ENCODE measurements at regions not wholly inside any gene's neighbourhood (a gene's known extent, or its start where the extent isn't known, plus 50 kb on each side); places are given as distances from the start of the nearest gene placed in this dataset.

GRCh38 chrX:40867352-40867751, 132.0 kb upstream of the MED14 start:
- Histone ChIP-seq H4K20me1 (ENCODE audit: control insufficient read depth, insufficient read depth) (no peaks in the 10 kb centered on the region), H3K4me2 (ENCODE audit: control insufficient read depth, insufficient read depth) (no peak overlapping the region), H3K4me3 (no peak overlapping the region), H3K27me3 (replicated peaks in 1 of 2; ENCODE audit: control insufficient read depth in 2 of 2, insufficient read depth in 2 of 2, low read length in 1 of 2) (no peaks in the 10 kb centered on the region), H3K9me3 (replicated peaks; ENCODE audit: control insufficient read depth, insufficient read depth, low read length) (peaks cover 3% of the 10 kb centered on the region), H3K36me3 (ENCODE audit: control insufficient read depth in 2 of 2, insufficient read depth in 2 of 2, low read length in 1 of 2) (no peaks in the 10 kb centered on the region), H3K9ac (ENCODE audit: control insufficient read depth, insufficient read depth, low read length) (no peak overlapping the region), H2AFZ (ENCODE audit: control insufficient read depth, low read depth, low read length) (no peak overlapping the region), H3K27ac (ENCODE audit: control insufficient read depth, insufficient read depth) (no peak overlapping the region), H3K4me1 (ENCODE audit: control insufficient read depth, insufficient read depth, low read length) (peaks cover 6% of the 10 kb centered on the region; the same call in 1 of the 2 replicates), H3K79me2 (ENCODE audit: control insufficient read depth, insufficient read depth, low read length) (no peaks in the 10 kb centered on the region)
- RAD21 ChIA-PET (ENCODE audit: unreplicated experiment) = interaction anchor here (1.2 to 2.3 kb wide), 2 partner anchors 55 to 220 kb away, joined by 3 to 8 read pairs; no protein-coding TSS in a partner anchor
- no peak for DNase-seq (ENCODE audit: low read depth, low spot score)
- CTCF ChIA-PET = interaction anchor here (1.5 to 5.8 kb wide), 2 partner anchors 11 to 323 kb away, joined by 5 to 27 read pairs; no protein-coding TSS in a partner anchor
- SMC1A ChIA-PET (ENCODE audit: uncharacterized antibody, unreplicated experiment) = interaction anchor here (0.8 to 2.2 kb wide), 3 partner anchors 10 to 73 kb away, joined by 3 to 10 read pairs (median 8); no protein-coding TSS in a partner anchor
- in situ Hi-C loops (cut with MboI) = loop anchor here (5.0 kb wide), 1 partner anchor 250 kb away; no protein-coding TSS in a partner anchor
- intact Hi-C loops (cut with micrococcal nuclease; ENCODE audit: unreplicated experiment) = no loop called here
- POLR2A ChIA-PET = no interaction called here
- BruUV-seq (replicated peaks) = no TSS peak
- 13% methylated on average over 1 of the region's 1 CpG for WGBS (ENCODE audit: insufficient coverage, insufficient replicate concordance, low lambda C conversion rate, missing lambda C conversion rate)
- FAIRE-seq = no peak
- no peak for ATAC-seq
- no peak for TF ChIP-seq TCF12 (IDR thresholded peaks at IDR 0.05; ENCODE audit: low read depth, low read length)
- TF ChIP-seq REST (IDR thresholded peaks at IDR 0.05; ENCODE audit: low read depth, low read length) = no peak
- TF ChIP-seq IKZF2 (IDR thresholded peaks at IDR 0.05) = no peak
- no peak for TF ChIP-seq MEF2A (IDR thresholded peaks at IDR 0.05; ENCODE audit: insufficient read depth, low read depth, low read length)
- no peak for TF ChIP-seq NR2F1 (conservative IDR thresholded peaks at IDR 0.05)
- no peak for TF ChIP-seq MLLT1 (IDR thresholded peaks at IDR 0.05)
- no peak for TF ChIP-seq CBX3 (IDR thresholded peaks at IDR 0.05; ENCODE audit: borderline replicate concordance, low read depth)
- no peak for TF ChIP-seq KLF5 (IDR thresholded peaks at IDR 0.05; ENCODE audit: partially characterized antibody)
- TF ChIP-seq GATAD2B (conservative IDR thresholded peaks at IDR 0.05; ENCODE audit: low read depth) = no peak
- no peak for TF ChIP-seq E2F4 (IDR thresholded peaks at IDR 0.05; ENCODE audit: low read depth, low read length)
- TF ChIP-seq TARDBP (IDR thresholded peaks at IDR 0.05; ENCODE audit: borderline replicate concordance) = no peak
- no peak for TF ChIP-seq ZSCAN29 (IDR thresholded peaks at IDR 0.05)
- TF ChIP-seq KAT2A (conservative IDR thresholded peaks at IDR 0.05; ENCODE audit: control insufficient read depth, low read depth, low read length) = no peak
- no peak for TF ChIP-seq HSF1 (IDR thresholded peaks at IDR 0.05; ENCODE audit: low read depth, low read length)
